HFF-Myc (cell line): ENCODE measurements at regions not wholly inside any gene's neighbourhood (a gene's known extent, or its start where the extent isn't known, plus 50 kb on each side); places are given as distances from the start of the nearest gene placed in this dataset.

Source experiments
- DNase-seq: peaks from one replicate; pipeline ENCODE4 v3.0.0-alpha.2; 2011; ENCODE audit warnings: low read depth; ENCODE audit errors: extremely low read depth
- H3K4me3 ChIP-seq: replicated peaks from 2 replicates; pipeline ENCODE4 v1.5.1; 2011; ENCODE audit warnings: low read depth, mild to moderate bottlenecking, control low read depth, low read length
- TF ChIP-seq, protein P1 (sequence below): IDR thresholded peaks from 2 replicates; pipeline ENCODE4 v1.5.1; 2012; ENCODE audit warnings: mild to moderate bottlenecking, low read depth, low read length, control low read depth; ENCODE audit errors: missing control alignments

- no peak for DNase-seq
- TF ChIP-seq, protein P1, sequence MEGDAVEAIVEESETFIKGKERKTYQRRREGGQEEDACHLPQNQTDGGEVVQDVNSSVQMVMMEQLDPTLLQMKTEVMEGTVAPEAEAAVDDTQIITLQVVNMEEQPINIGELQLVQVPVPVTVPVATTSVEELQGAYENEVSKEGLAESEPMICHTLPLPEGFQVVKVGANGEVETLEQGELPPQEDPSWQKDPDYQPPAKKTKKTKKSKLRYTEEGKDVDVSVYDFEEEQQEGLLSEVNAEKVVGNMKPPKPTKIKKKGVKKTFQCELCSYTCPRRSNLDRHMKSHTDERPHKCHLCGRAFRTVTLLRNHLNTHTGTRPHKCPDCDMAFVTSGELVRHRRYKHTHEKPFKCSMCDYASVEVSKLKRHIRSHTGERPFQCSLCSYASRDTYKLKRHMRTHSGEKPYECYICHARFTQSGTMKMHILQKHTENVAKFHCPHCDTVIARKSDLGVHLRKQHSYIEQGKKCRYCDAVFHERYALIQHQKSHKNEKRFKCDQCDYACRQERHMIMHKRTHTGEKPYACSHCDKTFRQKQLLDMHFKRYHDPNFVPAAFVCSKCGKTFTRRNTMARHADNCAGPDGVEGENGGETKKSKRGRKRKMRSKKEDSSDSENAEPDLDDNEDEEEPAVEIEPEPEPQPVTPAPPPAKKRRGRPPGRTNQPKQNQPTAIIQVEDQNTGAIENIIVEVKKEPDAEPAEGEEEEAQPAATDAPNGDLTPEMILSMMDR, result no peak
Measured at GRCh38 chr7:27374958-27375841, 132.6 kb downstream of the EVX1 start.

DNA sequence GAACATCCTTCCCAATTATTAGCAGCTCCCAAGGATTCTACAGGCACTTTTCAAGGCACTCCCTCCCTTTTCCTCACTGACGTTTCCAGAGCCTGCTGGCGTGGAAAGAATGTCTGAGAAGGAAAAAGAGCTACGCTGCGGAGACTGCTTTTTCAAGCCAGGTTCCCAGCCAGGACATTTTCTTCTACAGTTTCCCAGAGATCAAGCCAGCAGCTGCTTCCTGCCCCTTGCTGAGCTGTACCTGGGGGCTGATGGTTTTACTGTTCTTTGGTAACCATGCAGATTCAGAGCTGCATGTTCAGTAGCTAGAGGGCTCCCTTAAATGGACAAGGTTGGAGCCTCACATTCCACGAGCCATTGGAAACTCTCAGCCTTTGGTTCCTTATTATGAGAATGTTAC, 133.4 kb downstream of the EVX1 start:
- H3K4me3 ChIP-seq, result no peak overlapping the region
- DNase-seq, result no peak
- TF ChIP-seq, protein P1, result no peak

More at GRCh38 chr7:27374958-27375841, 132.6 kb downstream of the EVX1 start:
- H3K4me3 ChIP-seq, result no peak overlapping the region

- TF ChIP-seq, protein P1, result no peak
- DNase-seq, result no peak
- no peak overlapping the region for H3K4me3 ChIP-seq
Measured at GRCh38 chr7:27377988-27378387, 135.4 kb downstream of the EVX1 start.

DNA sequence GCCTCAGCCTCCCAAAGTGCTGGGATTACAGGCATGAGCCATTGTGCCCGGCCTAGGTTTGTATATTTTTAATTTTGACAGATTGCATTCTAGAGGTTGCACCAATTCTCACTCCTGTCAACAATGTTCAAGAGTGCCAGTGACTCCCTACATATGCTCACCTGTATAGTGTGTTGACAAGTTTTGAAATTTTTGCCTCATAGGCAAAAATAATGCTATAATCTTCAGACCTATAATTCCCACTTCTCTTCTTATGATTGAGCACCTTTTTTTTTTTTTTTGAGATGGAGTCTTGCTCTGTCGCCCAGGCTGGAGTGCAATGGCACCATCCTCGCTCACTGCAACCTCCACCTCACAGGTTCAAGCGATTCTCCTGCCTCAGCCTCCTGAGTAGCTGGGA, 139.7 kb downstream of the EVX1 start:
- DNase-seq, result no peak
- TF ChIP-seq, protein P1, result no peak
- H3K4me3 ChIP-seq, result no peak overlapping the region

GRCh38 chr7:27386581-27386980, 144.0 kb downstream of the EVX1 start:
- DNase-seq, result no peak
- TF ChIP-seq, protein P1, result no peak
- H3K4me3 ChIP-seq, result no peak overlapping the region

DNA sequence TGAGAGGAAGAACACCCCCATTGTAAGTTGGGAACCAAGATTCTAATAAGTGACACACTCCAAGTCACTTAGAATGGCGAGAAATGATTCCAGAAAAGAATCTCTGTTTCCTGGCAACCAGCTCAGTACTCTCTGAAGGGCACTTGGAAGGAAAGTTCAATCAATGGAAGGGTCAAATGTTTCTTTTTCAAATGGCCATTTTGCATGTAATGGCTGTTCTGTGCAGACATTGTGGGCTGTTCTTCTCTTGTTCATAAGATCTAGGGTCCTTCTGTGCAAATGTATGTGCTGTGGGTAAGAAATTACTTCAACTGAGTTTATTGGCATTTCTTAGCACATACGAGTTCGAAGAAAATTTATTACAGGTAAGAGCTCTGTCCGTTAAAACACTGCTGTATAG, 145.3 kb downstream of the EVX1 start:
- no peak for DNase-seq
- no peak overlapping the region for H3K4me3 ChIP-seq
- TF ChIP-seq, protein P1, result no peak

GRCh38 chr7:27388561-27388960, 146.0 kb downstream of the EVX1 start:
- no peak for DNase-seq
- TF ChIP-seq, protein P1, result no peak
- no peak overlapping the region for H3K4me3 ChIP-seq
